ENCODE measurements at regions not wholly inside any gene's neighbourhood (a gene's known extent, or its start where the extent isn't known, plus 50 kb on each side); places are given as distances from the start of the nearest gene placed in this dataset.

- Mint-ChIP-seq H3K36me3 (no peaks in the 10 kb centered on the region), H3K4me3 (no peak overlapping the region), H3K27ac (no peak overlapping the region), H3K9me3 (peaks cover 0 to 3% (median 0%) of the 10 kb centered on the region in 7 donors), H3K27me3 (ENCODE audit: low read depth in 3 of 3) (peaks cover 0 to 1% (median 0%) of the 10 kb centered on the region in 3 donors), H3K4me1 (peaks cover 12% of the 10 kb centered on the region)
- no peaks in the 10 kb centered on the region for H4K20me1 ChIP-seq (ENCODE audit: insufficient read depth, low read length)
- intact Hi-C loops (cut with micrococcal nuclease): no loop called here
- H3K79me2 ChIP-seq (ENCODE audit: insufficient read depth, low read length): no peaks in the 10 kb centered on the region
- no peak for DNase-seq
- H3K9me3 ChIP-seq (replicated peaks in 1 of 2; ENCODE audit: control insufficient read depth in 1 of 2, insufficient read depth in 1 of 2, low read length in 2 of 2): no peaks in the 10 kb centered on the region
- H3K4me1 ChIP-seq (ENCODE audit: control insufficient read depth in 1 of 2, insufficient read depth in 2 of 2, low read length in 2 of 2): peaks cover 0 to 8% of the 10 kb centered on the region in 2 donors
- no peak overlapping the region for H3K4me2 ChIP-seq (replicated peaks; ENCODE audit: extremely low read depth, low read length, poor library complexity, severe bottlenecking)
- no peaks in the 10 kb centered on the region for H3K36me3 ChIP-seq (replicated peaks in 1 of 2; ENCODE audit: control insufficient read depth in 1 of 2, insufficient read depth in 2 of 2, low read length in 2 of 2)
- WGBS (ENCODE audit: insufficient coverage): 96% methylated on average over 3 of the region's 7 CpGs
- H3K9ac ChIP-seq (ENCODE audit: insufficient read depth, low read length, poor library complexity, severe bottlenecking): no peak overlapping the region
- no peaks in the 10 kb centered on the region for H3K27me3 ChIP-seq (ENCODE audit: control insufficient read depth in 2 of 2, insufficient read depth in 2 of 2, low read length in 2 of 2)
- no peak overlapping the region for H2AFZ ChIP-seq (ENCODE audit: insufficient read depth, low read depth, low read length, poor library complexity, severe bottlenecking)
- no peak overlapping the region for H3K27ac ChIP-seq (ENCODE audit: low read depth in 1 of 2, low read length in 2 of 2)
- TF ChIP-seq CTCF (IDR thresholded peaks at IDR 0.05): no peak
- no peak overlapping the region for H3K4me3 ChIP-seq (replicated peaks in 1 of 3; ENCODE audit: low read depth in 2 of 3, low read length in 3 of 3)
Observed at GRCh38 chr9:19651681-19652080, 137.2 kb downstream of the SLC24A2 start.

GRCh38 chr9:19650312-19650711, 138.5 kb downstream of the SLC24A2 start:
- intact Hi-C loops (cut with micrococcal nuclease): no loop called here
- H3K4me1 Mint-ChIP-seq: peaks cover 12% of the 10 kb centered on the region
- WGBS (ENCODE audit: insufficient coverage): 100% methylated on average over 1 of the region's 2 CpGs

More at GRCh38 chr9:19650312-19650711, 138.5 kb downstream of the SLC24A2 start:
- Mint-ChIP-seq H3K27ac (no peak overlapping the region), H3K9me3 (peaks cover 0 to 3% (median 0%) of the 10 kb centered on the region in 7 donors), H3K36me3 (no peaks in the 10 kb centered on the region), H3K4me3 (no peak overlapping the region), H3K27me3 (ENCODE audit: low read depth in 3 of 3) (peaks cover 0 to 2% (median 0%) of the 10 kb centered on the region in 3 donors)
- H3K4me3 ChIP-seq (replicated peaks in 1 of 3; ENCODE audit: low read depth in 2 of 3, low read length in 3 of 3): no peak overlapping the region
- H3K27ac ChIP-seq (ENCODE audit: low read depth in 1 of 2, low read length in 2 of 2): no peak overlapping the region
- no peaks in the 10 kb centered on the region for H3K27me3 ChIP-seq (ENCODE audit: control insufficient read depth in 2 of 2, insufficient read depth in 2 of 2, low read length in 2 of 2)
- H3K36me3 ChIP-seq (replicated peaks in 1 of 2; ENCODE audit: control insufficient read depth in 1 of 2, insufficient read depth in 2 of 2, low read length in 2 of 2): no peaks in the 10 kb centered on the region
- no peak overlapping the region for H3K4me2 ChIP-seq (replicated peaks; ENCODE audit: extremely low read depth, low read length, poor library complexity, severe bottlenecking)
- H3K4me1 ChIP-seq (ENCODE audit: control insufficient read depth in 1 of 2, insufficient read depth in 2 of 2, low read length in 2 of 2): peaks cover 0 to 8% of the 10 kb centered on the region in 2 donors
- no peak overlapping the region for H3K9ac ChIP-seq (ENCODE audit: insufficient read depth, low read length, poor library complexity, severe bottlenecking)
- no peak overlapping the region for H2AFZ ChIP-seq (ENCODE audit: insufficient read depth, low read depth, low read length, poor library complexity, severe bottlenecking)
- no peaks in the 10 kb centered on the region for H3K79me2 ChIP-seq (ENCODE audit: insufficient read depth, low read length)
- no peaks in the 10 kb centered on the region for H3K9me3 ChIP-seq (replicated peaks in 1 of 2; ENCODE audit: control insufficient read depth in 1 of 2, insufficient read depth in 1 of 2, low read length in 2 of 2)
- H4K20me1 ChIP-seq (ENCODE audit: insufficient read depth, low read length): no peaks in the 10 kb centered on the region
- TF ChIP-seq CTCF (IDR thresholded peaks at IDR 0.05): no peak
- DNase-seq: no peak

Data from CD14-positive monocyte (primary cell).